ENCODE measurements at regions not wholly inside any gene's neighbourhood (a gene's known extent, or its start where the extent isn't known, plus 50 kb on each side); places are given as distances from the start of the nearest gene placed in this dataset.

DNA sequence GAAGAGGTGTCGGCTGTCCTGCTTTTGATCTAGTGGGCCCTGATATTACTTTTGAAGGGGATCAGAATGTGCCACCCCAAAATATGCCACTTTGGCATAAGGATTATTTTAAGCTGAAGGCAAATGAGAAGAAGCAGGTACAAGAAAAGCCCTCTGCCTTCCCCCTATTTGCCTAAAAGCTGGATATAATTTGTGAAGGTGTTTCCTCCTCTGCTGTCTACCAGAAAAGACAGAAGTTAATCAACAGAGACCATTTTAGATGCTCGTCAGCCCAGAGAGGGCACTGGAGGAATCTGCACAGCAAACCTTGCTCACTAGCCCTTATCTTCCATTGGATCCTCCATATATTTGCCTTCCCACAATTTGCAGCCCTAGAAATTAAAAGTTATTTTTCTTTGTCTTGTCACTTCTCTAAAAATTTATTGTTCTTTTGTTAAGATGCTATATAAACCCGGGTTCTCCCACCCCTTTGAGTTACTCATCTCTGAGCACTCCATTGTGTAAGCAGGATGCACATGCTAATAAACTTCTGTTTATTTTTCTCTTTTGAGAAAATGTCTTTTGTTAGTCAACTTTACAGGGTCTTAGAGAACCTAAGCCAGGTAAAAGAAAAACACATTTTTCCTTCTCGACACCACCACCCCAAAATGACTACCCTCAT, 163.2 kb upstream of the SLC1A4 start:
- H3K4me1 ChIP-seq = peaks cover 0 to 3% (median 1%) of the 10 kb centered on the region in 4 donors
- no peak overlapping the region for H3K4me3 ChIP-seq
- WGBS, 2 donors = 82 to 83% methylated on average over 4 of the region's 4 CpGs
- H3K27ac ChIP-seq = no peak overlapping the region
- no peaks in the 10 kb centered on the region for H3K36me3 ChIP-seq
- no peak for TF ChIP-seq EP300 (IDR thresholded peaks at IDR 0.05)
- TF ChIP-seq, protein P1, sequence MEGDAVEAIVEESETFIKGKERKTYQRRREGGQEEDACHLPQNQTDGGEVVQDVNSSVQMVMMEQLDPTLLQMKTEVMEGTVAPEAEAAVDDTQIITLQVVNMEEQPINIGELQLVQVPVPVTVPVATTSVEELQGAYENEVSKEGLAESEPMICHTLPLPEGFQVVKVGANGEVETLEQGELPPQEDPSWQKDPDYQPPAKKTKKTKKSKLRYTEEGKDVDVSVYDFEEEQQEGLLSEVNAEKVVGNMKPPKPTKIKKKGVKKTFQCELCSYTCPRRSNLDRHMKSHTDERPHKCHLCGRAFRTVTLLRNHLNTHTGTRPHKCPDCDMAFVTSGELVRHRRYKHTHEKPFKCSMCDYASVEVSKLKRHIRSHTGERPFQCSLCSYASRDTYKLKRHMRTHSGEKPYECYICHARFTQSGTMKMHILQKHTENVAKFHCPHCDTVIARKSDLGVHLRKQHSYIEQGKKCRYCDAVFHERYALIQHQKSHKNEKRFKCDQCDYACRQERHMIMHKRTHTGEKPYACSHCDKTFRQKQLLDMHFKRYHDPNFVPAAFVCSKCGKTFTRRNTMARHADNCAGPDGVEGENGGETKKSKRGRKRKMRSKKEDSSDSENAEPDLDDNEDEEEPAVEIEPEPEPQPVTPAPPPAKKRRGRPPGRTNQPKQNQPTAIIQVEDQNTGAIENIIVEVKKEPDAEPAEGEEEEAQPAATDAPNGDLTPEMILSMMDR (IDR thresholded peaks at IDR 0.05) = no peak
- no peaks in the 10 kb centered on the region for H3K9me3 ChIP-seq
- H3K27me3 ChIP-seq = no peaks in the 10 kb centered on the region
- DNase-seq (ENCODE audit: low spot score in 2 of 2) = no peak

DNA sequence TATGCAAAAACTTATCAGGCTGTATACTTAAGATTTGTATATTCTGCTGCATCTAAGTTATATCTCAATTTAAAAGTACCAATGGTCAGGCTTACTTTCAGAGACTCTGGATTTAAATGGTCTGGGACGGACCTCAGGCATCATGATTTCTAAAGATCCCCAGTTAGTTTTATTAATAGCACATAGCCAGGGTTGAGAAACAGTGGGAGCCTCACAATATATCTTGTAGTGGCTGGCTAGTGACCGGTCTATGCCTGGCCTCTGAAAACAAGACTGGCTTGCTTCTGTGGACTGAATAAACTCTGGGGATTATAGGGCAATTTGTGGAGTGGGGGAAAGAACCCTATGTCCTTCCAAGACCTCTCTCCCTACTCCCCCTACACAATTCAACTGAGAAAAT, 162.5 kb upstream of the SLC1A4 start:
- WGBS, 2 donors = 80 to 94% methylated on average over 2 of the region's 2 CpGs
- no peaks in the 10 kb centered on the region for H3K36me3 ChIP-seq
- H3K27ac ChIP-seq = no peak overlapping the region
- no peak for TF ChIP-seq POLR2A (IDR thresholded peaks at IDR 0.05)
- H3K9me3 ChIP-seq = no peaks in the 10 kb centered on the region
- H3K4me1 ChIP-seq = peaks cover 0 to 9% (median 7%) of the 10 kb centered on the region in 4 donors
- H3K27me3 ChIP-seq = no peaks in the 10 kb centered on the region
- no peak overlapping the region for H3K4me3 ChIP-seq
- no peak for DNase-seq (ENCODE audit: low spot score in 2 of 2)

DNA sequence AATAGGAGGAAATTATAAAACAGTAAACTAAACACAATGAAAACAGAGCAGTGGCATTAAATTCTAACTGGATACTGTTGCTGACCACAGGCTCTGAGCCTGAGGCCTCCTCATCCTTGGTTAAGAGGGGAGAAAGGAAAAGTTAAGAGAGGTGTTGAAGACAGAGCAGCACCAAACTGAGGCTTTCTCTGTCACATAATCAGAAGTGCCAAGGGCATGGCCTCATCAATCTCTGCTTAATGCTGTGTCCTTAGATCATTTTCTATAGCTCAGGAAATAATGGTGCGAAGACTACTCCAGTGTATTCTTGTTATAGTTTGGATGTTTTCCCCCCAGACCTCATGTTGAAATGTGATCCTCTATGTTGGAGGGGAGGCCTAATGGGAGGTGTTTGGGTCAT, 160.9 kb upstream of the SLC1A4 start:
- H3K9me3 ChIP-seq = no peaks in the 10 kb centered on the region
- no peak for DNase-seq (ENCODE audit: low spot score in 2 of 2)
- H3K4me1 ChIP-seq = peaks cover 0 to 15% (median 9%) of the 10 kb centered on the region in 4 donors
- H3K36me3 ChIP-seq = no peaks in the 10 kb centered on the region
- WGBS, 2 donors = 100% methylated on average over 1 of the region's 1 CpG
- H3K27ac ChIP-seq = no peak overlapping the region
- H3K4me3 ChIP-seq = no peak overlapping the region
- TF ChIP-seq, protein P1 (IDR thresholded peaks at IDR 0.05) = no peak
- TF ChIP-seq EP300 (IDR thresholded peaks at IDR 0.05) (no peak), POLR2A (IDR thresholded peaks at IDR 0.05) (no peak)
- H3K27me3 ChIP-seq = no peaks in the 10 kb centered on the region

DNA sequence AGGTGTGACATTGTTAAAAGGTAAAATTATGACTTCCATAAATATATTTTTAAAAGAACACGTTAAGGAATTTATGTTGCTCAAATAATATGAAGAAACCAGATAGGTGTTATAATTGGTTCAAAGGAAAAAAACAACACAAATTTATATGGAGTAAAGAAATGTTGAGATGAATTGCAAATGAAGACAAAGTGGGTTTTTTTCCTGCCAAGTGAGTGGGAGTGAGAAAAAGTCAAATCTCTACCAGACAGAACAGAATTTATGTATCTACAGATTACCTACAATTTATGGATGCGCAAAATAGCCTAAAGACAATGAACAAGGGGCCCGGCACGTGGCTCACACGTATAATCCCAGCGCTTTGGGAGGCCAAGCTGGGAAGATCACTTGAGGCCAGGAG, 159.7 kb upstream of the SLC1A4 start:
- no peaks in the 10 kb centered on the region for H3K27me3 ChIP-seq
- no peaks in the 10 kb centered on the region for H3K36me3 ChIP-seq
- DNase-seq (ENCODE audit: low spot score in 2 of 2) = no peak
- no peak overlapping the region for H3K27ac ChIP-seq
- peaks cover 0 to 15% (median 9%) of the 10 kb centered on the region in 4 donors for H3K4me1 ChIP-seq
- H3K9me3 ChIP-seq = no peaks in the 10 kb centered on the region
- H3K4me3 ChIP-seq = no peak overlapping the region
- WGBS, 2 donors = 82% methylated on average over 6 of the region's 6 CpGs
- no peak for TF ChIP-seq EP300 (IDR thresholded peaks at IDR 0.05)
- no peak for TF ChIP-seq POLR2A (IDR thresholded peaks at IDR 0.05)
- TF ChIP-seq, protein P1 (IDR thresholded peaks at IDR 0.05) = no peak

DNA sequence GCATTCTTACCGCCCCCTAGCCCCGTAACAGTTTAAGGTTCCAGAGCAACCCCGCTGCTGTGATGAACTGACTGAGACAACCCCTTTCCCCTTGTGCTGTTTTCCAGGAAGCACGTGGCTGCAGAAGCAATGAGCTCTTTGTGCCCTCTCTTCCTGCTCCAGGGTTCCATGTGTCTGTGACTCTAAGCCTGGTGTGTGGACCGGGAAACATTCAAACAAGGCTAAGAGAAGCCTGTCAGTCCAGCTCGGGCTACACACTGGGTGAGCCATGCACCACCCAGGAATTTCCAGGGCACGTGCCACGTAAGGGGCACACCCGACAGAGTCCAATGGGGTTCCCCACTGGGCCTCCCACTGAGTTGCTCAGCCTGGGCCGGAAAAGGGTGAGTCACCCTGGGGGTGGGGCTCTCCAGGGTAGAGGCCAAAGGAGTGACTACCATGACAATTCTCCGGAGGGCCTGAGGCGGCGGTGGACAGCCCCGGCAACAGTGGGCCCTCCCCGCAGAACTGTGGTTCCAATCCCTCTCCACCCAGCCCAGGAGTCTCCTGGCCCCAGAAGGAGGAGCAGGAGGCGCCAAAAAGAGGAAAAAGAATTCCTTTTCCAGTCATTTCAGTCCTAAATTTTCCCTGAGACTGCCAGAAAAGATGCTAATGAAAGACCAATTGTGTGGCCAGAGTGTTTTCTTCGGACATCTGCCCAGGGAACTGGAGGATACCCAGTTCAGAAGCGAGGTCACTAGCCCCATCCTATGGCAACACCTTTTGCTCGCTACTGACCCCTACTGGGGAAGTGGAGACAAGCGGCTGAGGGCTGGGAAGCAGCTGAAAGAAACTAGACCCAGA, 157.8 kb upstream of the SLC1A4 start:
- no peaks in the 10 kb centered on the region for H3K36me3 ChIP-seq
- TF ChIP-seq, protein P1 (IDR thresholded peaks at IDR 0.05) = peak; percentile 68 to 92 (median 74)
- TF ChIP-seq EP300 (IDR thresholded peaks at IDR 0.05) (peak in 1 of 2 donors; percentile 78), POLR2A (IDR thresholded peaks at IDR 0.05) (no peak)
- peak; percentile 78 to 79 for DNase-seq (ENCODE audit: low spot score in 2 of 2)
- H3K27me3 ChIP-seq = no peaks in the 10 kb centered on the region
- WGBS, 2 donors = 26 to 27% methylated on average over 16 to 20 of the region's 20 CpGs
- H3K4me3 ChIP-seq = peak overlapping the region in 1 of 4 donors; percentile 17
- H3K27ac ChIP-seq = peak overlapping the region; percentile 57 to 92 (median 68)
- no peaks in the 10 kb centered on the region for H3K9me3 ChIP-seq
- peaks cover 0 to 15% (median 9%) of the 10 kb centered on the region in 4 donors for H3K4me1 ChIP-seq
